Endothelial cell (in vitro differentiated cells): ENCODE measurements at regions not wholly inside any gene's neighbourhood (a gene's known extent, or its start where the extent isn't known, plus 50 kb on each side); places are given as distances from the start of the nearest gene placed in this dataset.
A peak's percentile ranks its signal among the peaks of the same experiment; 100 is the strongest.

Source experiments
- DNase-seq: peaks from one replicate; pipeline ENCODE4 v3.0.0; 2021; ENCODE audit warnings: low spot score
- H3K27ac Mint-ChIP-seq: one replicate; pipeline ENCODE4 v1.8.0; 2021; ENCODE audit warnings: mixed read lengths, inconsistent platforms; ENCODE audit not compliant: unreplicated experiment
- H3K27me3 Mint-ChIP-seq: one replicate; pipeline ENCODE4 v1.8.0; 2021; ENCODE audit warnings: mild to moderate bottlenecking, moderate library complexity, mixed read lengths, inconsistent platforms; ENCODE audit not compliant: unreplicated experiment
- H3K36me3 Mint-ChIP-seq: one replicate; pipeline ENCODE4 v1.8.0; 2021; ENCODE audit warnings: mild to moderate bottlenecking, low read depth, mixed read lengths, inconsistent platforms; ENCODE audit not compliant: unreplicated experiment
- H3K4me1 Mint-ChIP-seq: one replicate; pipeline ENCODE4 v1.8.0; 2021; ENCODE audit warnings: mild to moderate bottlenecking, mixed read lengths, inconsistent platforms; ENCODE audit not compliant: unreplicated experiment
- H3K4me3 Mint-ChIP-seq: one replicate; pipeline ENCODE4 v1.8.0; 2021; ENCODE audit warnings: mild to moderate bottlenecking, mixed read lengths, inconsistent platforms; ENCODE audit not compliant: unreplicated experiment
- H3K9me3 Mint-ChIP-seq: one replicate; pipeline ENCODE4 v1.8.0; 2021; ENCODE audit warnings: mixed read lengths, inconsistent platforms; ENCODE audit not compliant: unreplicated experiment
- TF ChIP-seq, protein P1 (sequence below): fragments of 200-600 bp; sonication (generic); IDR thresholded peaks from one replicate; pipeline ENCODE4 v1.5.0; 2021; ENCODE audit warnings: antibody characterized with exemption; ENCODE audit not compliant: unreplicated experiment

DNA sequence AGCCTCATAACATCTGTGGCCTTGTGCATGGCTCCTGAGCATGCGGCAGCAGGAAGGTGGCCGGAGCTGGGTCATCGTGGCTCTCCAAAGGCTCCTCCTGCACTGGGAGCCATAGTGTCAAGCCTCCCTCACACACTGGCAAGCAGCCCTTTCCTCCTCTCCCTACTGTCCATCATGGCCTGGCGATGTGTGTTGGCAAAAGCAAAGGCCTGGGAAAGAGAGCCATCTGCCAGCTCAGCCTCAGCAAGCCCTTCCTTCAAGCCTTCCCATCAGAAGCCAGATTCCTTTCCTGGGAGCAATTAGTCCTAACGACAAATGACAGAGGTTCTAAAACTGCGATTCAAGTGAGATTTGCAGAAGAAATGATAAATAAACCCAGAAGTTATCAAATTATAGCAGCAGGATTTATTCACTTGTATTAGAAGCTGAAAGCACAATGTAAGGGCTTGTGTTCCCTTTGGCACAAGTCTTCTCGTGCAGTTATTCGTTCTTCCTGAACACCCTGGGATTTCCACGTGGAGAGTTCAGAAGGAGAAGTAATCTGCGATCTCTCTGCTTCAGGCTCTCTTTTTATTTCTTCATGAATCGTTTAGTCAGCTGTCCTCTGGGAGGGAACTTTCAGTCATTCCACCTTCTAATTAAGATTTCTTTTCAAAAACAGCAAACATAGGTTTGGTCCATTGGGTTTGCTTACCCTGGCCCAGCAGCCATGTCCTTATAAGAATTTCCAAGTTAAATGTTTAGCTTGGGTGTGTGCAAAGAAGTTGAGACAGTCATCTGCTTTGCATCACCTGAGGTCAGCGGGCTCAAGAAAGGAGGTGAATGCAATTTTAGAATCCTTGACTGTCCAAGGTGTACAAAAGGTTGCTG lies 110.3 kb upstream of the TMC3 start:
- H3K4me1 Mint-ChIP-seq = peaks cover 20% of the 10 kb centered on the region
- no peaks in the 10 kb centered on the region for H3K9me3 Mint-ChIP-seq
- no peak overlapping the region for H3K27ac Mint-ChIP-seq
- TF ChIP-seq, protein P1, sequence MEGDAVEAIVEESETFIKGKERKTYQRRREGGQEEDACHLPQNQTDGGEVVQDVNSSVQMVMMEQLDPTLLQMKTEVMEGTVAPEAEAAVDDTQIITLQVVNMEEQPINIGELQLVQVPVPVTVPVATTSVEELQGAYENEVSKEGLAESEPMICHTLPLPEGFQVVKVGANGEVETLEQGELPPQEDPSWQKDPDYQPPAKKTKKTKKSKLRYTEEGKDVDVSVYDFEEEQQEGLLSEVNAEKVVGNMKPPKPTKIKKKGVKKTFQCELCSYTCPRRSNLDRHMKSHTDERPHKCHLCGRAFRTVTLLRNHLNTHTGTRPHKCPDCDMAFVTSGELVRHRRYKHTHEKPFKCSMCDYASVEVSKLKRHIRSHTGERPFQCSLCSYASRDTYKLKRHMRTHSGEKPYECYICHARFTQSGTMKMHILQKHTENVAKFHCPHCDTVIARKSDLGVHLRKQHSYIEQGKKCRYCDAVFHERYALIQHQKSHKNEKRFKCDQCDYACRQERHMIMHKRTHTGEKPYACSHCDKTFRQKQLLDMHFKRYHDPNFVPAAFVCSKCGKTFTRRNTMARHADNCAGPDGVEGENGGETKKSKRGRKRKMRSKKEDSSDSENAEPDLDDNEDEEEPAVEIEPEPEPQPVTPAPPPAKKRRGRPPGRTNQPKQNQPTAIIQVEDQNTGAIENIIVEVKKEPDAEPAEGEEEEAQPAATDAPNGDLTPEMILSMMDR = no peak
- no peak for DNase-seq
- H3K4me3 Mint-ChIP-seq = no peak overlapping the region
- peaks cover 3% of the 10 kb centered on the region for H3K27me3 Mint-ChIP-seq
- H3K36me3 Mint-ChIP-seq = no peaks in the 10 kb centered on the region

DNA sequence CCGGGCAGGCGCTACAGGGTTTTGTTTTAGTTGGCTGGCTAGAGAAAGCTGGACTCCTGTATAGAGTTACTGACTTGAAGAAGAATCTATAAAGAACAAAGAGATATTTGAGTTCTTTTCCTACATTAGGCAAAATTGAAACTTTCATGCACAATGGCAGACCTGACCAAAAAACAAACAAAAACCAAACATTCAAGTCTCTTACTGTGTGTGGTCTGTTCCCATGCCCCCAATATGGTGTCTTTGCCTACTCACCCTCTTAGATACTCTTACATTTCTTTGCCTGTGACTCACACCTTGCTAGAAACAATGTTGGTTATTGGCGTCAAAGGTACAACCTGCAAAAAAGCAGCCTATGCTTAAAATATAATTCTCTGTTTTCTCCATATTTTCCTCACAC lies 109.5 kb upstream of the TMC3 start:
- H3K4me3 Mint-ChIP-seq = no peak overlapping the region
- peaks cover 3% of the 10 kb centered on the region for H3K27me3 Mint-ChIP-seq
- no peaks in the 10 kb centered on the region for H3K9me3 Mint-ChIP-seq
- H3K27ac Mint-ChIP-seq = no peak overlapping the region
- peaks cover 20% of the 10 kb centered on the region for H3K4me1 Mint-ChIP-seq
- TF ChIP-seq, protein P1 = no peak
- DNase-seq = no peak
- no peaks in the 10 kb centered on the region for H3K36me3 Mint-ChIP-seq

DNA sequence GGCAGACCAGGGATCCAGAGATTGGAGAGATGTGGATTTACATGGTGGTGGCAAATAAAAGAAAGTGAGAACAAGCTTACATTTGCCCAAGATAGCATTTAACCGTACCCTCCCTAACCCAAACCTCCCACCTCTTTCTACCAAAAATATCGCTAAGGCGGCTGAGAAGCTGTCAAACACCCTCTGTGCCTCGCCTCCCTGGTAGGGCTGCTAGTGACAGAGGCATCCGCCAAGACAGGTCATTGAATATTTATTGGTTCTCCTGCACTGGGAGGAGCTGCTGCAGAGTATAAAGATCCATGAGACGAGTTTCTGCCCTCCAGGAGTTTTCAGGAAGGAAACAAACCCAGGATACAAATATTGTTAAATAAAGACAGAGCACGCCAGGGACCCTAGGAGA lies 107.3 kb upstream of the TMC3 start:
- Mint-ChIP-seq H3K27me3 (no peaks in the 10 kb centered on the region), H3K36me3 (no peaks in the 10 kb centered on the region), H3K4me3 (no peak overlapping the region), H3K4me1 (peaks cover 18% of the 10 kb centered on the region), H3K27ac (no peak overlapping the region), H3K9me3 (no peaks in the 10 kb centered on the region)
- DNase-seq = no peak
- TF ChIP-seq, protein P1 = no peak

DNA sequence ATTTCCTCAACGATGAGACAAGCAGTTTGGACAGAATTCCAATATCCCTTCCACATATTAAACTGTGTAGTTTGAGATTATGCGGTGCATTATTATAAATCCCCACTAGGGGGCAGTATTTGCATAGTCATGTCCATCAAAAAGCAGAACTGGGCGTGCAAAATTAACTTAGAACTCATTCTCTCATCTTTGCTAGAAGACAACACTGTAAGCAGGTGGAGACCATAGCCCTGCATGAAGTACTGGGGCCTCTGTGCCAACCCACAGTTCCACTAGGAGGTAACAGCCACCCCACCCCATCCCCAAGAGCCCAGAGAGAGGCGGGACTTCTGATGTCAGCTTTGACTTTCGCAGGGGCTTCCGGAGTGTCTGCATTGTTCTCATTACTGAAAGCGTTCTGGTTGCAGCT lies 106.6 kb upstream of the TMC3 start:
- TF ChIP-seq, protein P1 = peak; percentile 99
- DNase-seq = peak; percentile 65
- no peaks in the 10 kb centered on the region for H3K9me3 Mint-ChIP-seq
- H3K27me3 Mint-ChIP-seq = no peaks in the 10 kb centered on the region
- no peaks in the 10 kb centered on the region for H3K36me3 Mint-ChIP-seq
- H3K27ac Mint-ChIP-seq = no peak overlapping the region
- peaks cover 14% of the 10 kb centered on the region for H3K4me1 Mint-ChIP-seq
- no peak overlapping the region for H3K4me3 Mint-ChIP-seq

DNA sequence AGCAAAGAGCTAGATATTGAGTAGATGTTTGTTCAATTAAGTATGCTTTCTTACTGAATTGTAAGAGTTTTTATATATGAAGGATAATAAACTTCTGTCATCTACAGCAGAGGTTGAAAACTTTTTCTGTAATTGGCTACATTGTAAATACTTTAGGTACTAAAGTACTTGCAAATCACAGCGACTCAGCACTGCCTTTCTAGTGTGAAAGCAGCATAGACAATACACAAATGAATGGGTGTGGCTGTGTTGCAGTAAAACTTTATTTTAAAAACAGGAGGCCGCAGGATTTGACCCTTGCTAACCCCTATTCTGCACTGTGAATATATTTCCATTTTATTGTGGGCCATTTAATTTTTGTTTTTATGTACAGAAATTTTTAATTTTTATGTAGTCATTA lies 104.3 kb upstream of the TMC3 start:
- Mint-ChIP-seq H3K9me3 (no peaks in the 10 kb centered on the region), H3K27me3 (no peaks in the 10 kb centered on the region), H3K36me3 (no peaks in the 10 kb centered on the region), H3K27ac (no peak overlapping the region), H3K4me3 (no peak overlapping the region), H3K4me1 (peaks cover 12% of the 10 kb centered on the region)
- DNase-seq = no peak
- TF ChIP-seq, protein P1 = no peak
